NCI-H510A treated with DMSO at 0.1 percent for 48 hours (cell line): ENCODE measurements at regions not wholly inside any gene's neighbourhood (a gene's known extent, or its start where the extent isn't known, plus 50 kb on each side); places are given as distances from the start of the nearest gene placed in this dataset.

Experiments
- DNase-seq: peaks from one replicate; lab custom pipeline; 2025; lab: John Stamatoyannopoulos, UW

- no peak for DNase-seq
These were observed 550.3 kb upstream of the TNP1 start for GRCh38 chr2:217409949-217410680.

- DNase-seq = no peak
These were observed 547.5 kb upstream of the TNP1 start for GRCh38 chr2:217407362-217407761.

GRCh38 chr2:217404236-217404760 is 544.4 kb upstream of the TNP1 start:
- no peak for DNase-seq

- peak; percentile 62 for DNase-seq
These were observed 543.0 kb upstream of the TNP1 start for GRCh38 chr2:217402761-217403383.

GRCh38 chr2:217402144-217402543 is 542.3 kb upstream of the TNP1 start:
- DNase-seq = no peak

GRCh38 chr2:217399291-217399690 is 539.4 kb upstream of the TNP1 start:
- no peak for DNase-seq

GRCh38 chr2:217398860-217399259 is 539.0 kb upstream of the TNP1 start:
- DNase-seq = no peak

GRCh38 chr2:217398101-217398500 is 538.2 kb upstream of the TNP1 start:
- DNase-seq = no peak

GRCh38 chr2:217396586-217396985 is 536.7 kb upstream of the TNP1 start:
- DNase-seq = no peak

GRCh38 chr2:217396165-217396564 is 536.3 kb upstream of the TNP1 start:
- DNase-seq = no peak

- DNase-seq = no peak
These were observed 534.9 kb upstream of the TNP1 start for GRCh38 chr2:217394510-217395351.

- no peak for DNase-seq
These were observed 533.7 kb upstream of the TNP1 start for GRCh38 chr2:217393585-217394032.

- no peak for DNase-seq
These were observed 533.2 kb upstream of the TNP1 start for GRCh38 chr2:217392930-217393584.

GRCh38 chr2:217387776-217388387 is 528.0 kb upstream of the TNP1 start:
- no peak for DNase-seq

GRCh38 chr2:217386041-217386440 is 526.2 kb upstream of the TNP1 start:
- peak; percentile 24 for DNase-seq

GRCh38 chr2:217383620-217384019 is 523.8 kb upstream of the TNP1 start:
- no peak for DNase-seq

- DNase-seq = no peak
These were observed 522.9 kb upstream of the TNP1 start for GRCh38 chr2:217382794-217383193.

- no peak for DNase-seq
These were observed 519.9 kb upstream of the TNP1 start for GRCh38 chr2:217379807-217380206.

GRCh38 chr2:217372794-217373193 is 512.9 kb upstream of the TNP1 start:
- no peak for DNase-seq

- DNase-seq = no peak
These were observed 511.9 kb upstream of the TNP1 start for GRCh38 chr2:217371781-217372213.

GRCh38 chr2:217370391-217370790 is 510.5 kb upstream of the TNP1 start:
- DNase-seq = no peak

- DNase-seq = no peak
These were observed 507.6 kb upstream of the TNP1 start for GRCh38 chr2:217367464-217367863.
